CD4-positive, CD25-positive, alpha-beta regulatory T cell (primary cell): ENCODE measurements at regions not wholly inside any gene's neighbourhood (a gene's known extent, or its start where the extent isn't known, plus 50 kb on each side); places are given as distances from the start of the nearest gene placed in this dataset.
A peak's percentile ranks its signal among the peaks of the same experiment; 100 is the strongest.

ENCODE experiments used
- ATAC-seq, 2 donors: fragments of 150-1000 bp; cut with Tn5 transposase; one replicate each; pipeline ENCODE4 v1.10.0; 2021; ENCODE audit warnings: low read depth in 2 of 2, moderate number of reproducible peaks in 2 of 2, moderate library complexity in 1 of 2
- DNase-seq, 3 donors: peaks; one replicate each; pipeline versions ENCODE4 v3.0.0 to v3.0.0-alpha.2; 2012 to 2022; ENCODE audit warnings: mixed read lengths in 1 of 3
- H3K27ac ChIP-seq: one replicate; pipeline ENCODE4 v1.7.0; 2013; ENCODE audit warnings: mild to moderate bottlenecking, low read length; ENCODE audit not compliant: insufficient read depth, poor library complexity, severe bottlenecking
- H3K27me3 ChIP-seq: one replicate; pipeline ENCODE4 v1.7.0; 2013; ENCODE audit warnings: low read length; ENCODE audit not compliant: control insufficient read depth, insufficient read depth
- H3K36me3 ChIP-seq: one replicate; pipeline ENCODE4 v1.7.0; 2013; ENCODE audit warnings: mild to moderate bottlenecking, low read length, moderate library complexity; ENCODE audit not compliant: control insufficient read depth, insufficient read depth
- H3K4me1 ChIP-seq: 2 replicates; pipeline ENCODE4 v1.7.0; 2013; ENCODE audit warnings: mild to moderate bottlenecking, low read length; ENCODE audit not compliant: insufficient read depth, control insufficient read depth, poor library complexity, severe bottlenecking
- H3K4me3 ChIP-seq: one replicate; pipeline ENCODE4 v1.7.0; 2013; ENCODE audit warnings: low read depth, mild to moderate bottlenecking, low read length, moderate library complexity
- H3K9me3 ChIP-seq, 2 experiments: 1 replicate in 1 of 2; 2 replicates in 1 of 2; pipeline ENCODE4 v1.7.0; 2013; ENCODE audit warnings: low read length in 2 of 2, mild to moderate bottlenecking in 1 of 2, moderate library complexity in 1 of 2; ENCODE audit not compliant: control insufficient read depth in 2 of 2
- H3K27ac Mint-ChIP-seq, 3 donors: one replicate each; pipeline ENCODE4 v1.8.0; 2020 to 2022; ENCODE audit warnings: mild to moderate bottlenecking in 3 of 3, mixed read lengths in 3 of 3, moderate library complexity in 2 of 3
- H3K27me3 Mint-ChIP-seq: one replicate; pipeline ENCODE4 v1.8.0; 2022; ENCODE audit warnings: mild to moderate bottlenecking, mixed read lengths
- H3K36me3 Mint-ChIP-seq: one replicate; pipeline ENCODE4 v1.8.0; 2020; ENCODE audit warnings: mixed read lengths
- H3K4me1 Mint-ChIP-seq, 4 donors: one replicate each; pipeline ENCODE4 v1.8.0; 2020 to 2022; ENCODE audit warnings: mixed read lengths in 4 of 4, mild to moderate bottlenecking in 1 of 4
- H3K4me3 Mint-ChIP-seq, 4 donors: one replicate each; pipeline ENCODE4 v1.8.0; 2020 to 2022; ENCODE audit warnings: mild to moderate bottlenecking in 4 of 4, mixed read lengths in 4 of 4, moderate library complexity in 3 of 4
- H3K9me3 Mint-ChIP-seq, 7 donors: one replicate each; pipeline ENCODE4 v1.8.0; 2020 to 2022; ENCODE audit warnings: mixed read lengths in 7 of 7, mild to moderate bottlenecking in 3 of 7, moderate library complexity in 2 of 7

DNA sequence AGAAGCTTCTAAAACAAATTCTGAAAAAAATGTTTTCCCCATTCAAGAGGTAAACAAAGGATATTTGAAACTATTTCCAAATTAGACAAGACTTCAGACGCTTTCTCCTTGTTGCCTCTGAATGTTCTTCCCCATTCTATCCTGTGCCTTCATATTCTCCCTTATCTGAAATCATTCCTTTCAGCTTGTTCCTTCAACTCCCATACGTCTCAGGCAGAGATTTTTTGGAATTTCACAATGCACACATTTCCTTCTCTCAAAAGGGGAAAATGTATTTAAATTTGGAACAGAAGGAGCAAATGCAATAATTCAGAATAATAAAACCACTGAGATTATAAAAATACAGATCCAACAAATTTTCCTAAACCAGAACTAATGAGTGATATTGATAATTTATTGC is 198.7 kb upstream of the IVNS1ABP start:
- Mint-ChIP-seq H3K36me3 (no peaks in the 10 kb centered on the region), H3K27ac (no peak overlapping the region), H3K27me3 (no peaks in the 10 kb centered on the region), H3K9me3 (peaks cover 1 to 15% (median 4%) of the 10 kb centered on the region in 7 donors), H3K4me1 (peaks cover 0 to 7% (median 0%) of the 10 kb centered on the region in 4 donors), H3K4me3 (no peak overlapping the region)
- Histone ChIP-seq H3K4me1 (no peaks in the 10 kb centered on the region), H3K36me3 (no peaks in the 10 kb centered on the region), H3K27me3 (no peaks in the 10 kb centered on the region), H3K9me3 (peaks cover 9% of the 10 kb centered on the region in 2 experiments), H3K4me3 (no peak overlapping the region), H3K27ac (no peak overlapping the region)
- DNase-seq: no peak
- no peak for ATAC-seq

DNA sequence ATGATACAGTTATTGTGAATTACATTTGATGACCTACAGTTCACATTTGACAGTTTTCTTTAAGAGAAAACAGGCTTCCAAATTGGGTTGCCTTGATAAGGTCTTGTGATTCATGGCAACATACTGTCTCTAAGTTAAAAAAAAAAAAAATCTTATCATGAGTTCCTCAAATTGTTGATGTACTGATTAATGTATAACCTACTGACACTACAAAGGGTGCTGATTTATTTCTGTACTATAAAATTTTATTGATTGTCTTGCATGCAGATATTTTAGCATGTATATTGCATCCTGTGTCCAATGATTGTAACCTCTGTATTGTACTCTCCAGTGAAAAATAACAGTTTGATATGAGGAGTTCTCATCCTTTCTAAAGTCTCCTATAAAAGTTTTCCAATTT is 197.3 kb upstream of the IVNS1ABP start:
- H3K27me3 ChIP-seq: no peaks in the 10 kb centered on the region
- no peak overlapping the region for H3K4me3 ChIP-seq
- H3K9me3 ChIP-seq: peaks cover 9% of the 10 kb centered on the region in 2 experiments
- no peaks in the 10 kb centered on the region for H3K36me3 ChIP-seq
- Mint-ChIP-seq H3K27ac (no peak overlapping the region), H3K9me3 (peaks cover 1 to 15% (median 3%) of the 10 kb centered on the region in 7 donors), H3K4me1 (peaks cover 0 to 4% (median 3%) of the 10 kb centered on the region in 4 donors), H3K36me3 (no peaks in the 10 kb centered on the region), H3K27me3 (no peaks in the 10 kb centered on the region), H3K4me3 (no peak overlapping the region)
- no peak for DNase-seq
- H3K27ac ChIP-seq: no peak overlapping the region
- ATAC-seq: no peak
- no peaks in the 10 kb centered on the region for H3K4me1 ChIP-seq

DNA sequence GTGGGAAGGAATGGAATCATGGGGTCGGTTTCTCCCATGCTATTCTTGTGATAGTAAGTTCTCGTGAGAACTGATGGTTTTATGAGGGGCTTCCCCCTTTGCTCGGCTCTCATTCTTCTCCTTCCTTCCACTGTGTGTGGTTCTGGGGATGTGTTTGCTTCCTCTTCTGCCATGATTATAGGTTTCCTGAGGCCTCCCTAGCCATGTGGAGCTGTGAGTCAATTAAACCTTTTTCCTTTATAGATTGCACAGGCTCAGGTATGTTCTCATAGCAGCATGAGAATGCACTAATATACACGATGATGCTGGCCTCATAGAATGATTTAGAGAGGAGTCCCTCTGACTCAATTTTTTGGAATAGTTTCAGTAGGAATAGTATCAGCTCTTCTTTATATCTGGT is 195.4 kb upstream of the IVNS1ABP start:
- ATAC-seq (no peak), DNase-seq (no peak)
- no peak overlapping the region for H3K27ac ChIP-seq
- no peaks in the 10 kb centered on the region for H3K4me1 ChIP-seq
- no peaks in the 10 kb centered on the region for H3K36me3 ChIP-seq
- peak overlapping the region in 1 of 3 donors; percentile 32 for H3K27ac Mint-ChIP-seq
- H3K4me3 ChIP-seq: no peak overlapping the region
- no peaks in the 10 kb centered on the region for H3K36me3 Mint-ChIP-seq
- H3K9me3 ChIP-seq: peaks cover 3 to 4% of the 10 kb centered on the region in 2 experiments
- H3K4me3 Mint-ChIP-seq: peak overlapping the region in 1 of 4 donors; percentile 27
- peaks cover 0 to 5% (median 4%) of the 10 kb centered on the region in 4 donors for H3K4me1 Mint-ChIP-seq
- H3K27me3 Mint-ChIP-seq: no peaks in the 10 kb centered on the region
- no peaks in the 10 kb centered on the region for H3K27me3 ChIP-seq
- peaks cover 1 to 5% (median 3%) of the 10 kb centered on the region in 7 donors for H3K9me3 Mint-ChIP-seq

DNA sequence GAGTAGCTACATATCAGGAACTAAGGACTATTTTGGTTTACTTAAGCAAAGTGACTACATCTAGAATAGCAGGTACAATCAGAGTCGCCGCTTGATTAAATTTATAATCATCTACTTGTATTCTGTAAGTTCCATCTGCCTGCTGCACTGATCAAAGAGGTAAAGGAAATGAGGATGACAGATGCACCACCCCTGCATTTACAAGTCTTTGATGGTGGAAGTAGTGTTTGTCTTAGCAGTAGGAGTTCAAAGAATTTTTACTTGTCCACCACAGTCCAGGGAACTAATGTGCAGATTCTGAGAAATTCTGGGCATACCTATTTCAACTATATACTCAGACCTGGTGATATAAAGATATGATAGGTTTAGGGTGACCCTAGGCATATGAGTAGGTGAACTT is 184.1 kb upstream of the IVNS1ABP start:
- Mint-ChIP-seq H3K4me1 (peaks cover 0 to 9% (median 2%) of the 10 kb centered on the region in 4 donors), H3K4me3 (no peak overlapping the region), H3K27ac (no peak overlapping the region), H3K27me3 (no peaks in the 10 kb centered on the region), H3K9me3 (peaks cover 0 to 4% (median 0%) of the 10 kb centered on the region in 7 donors), H3K36me3 (no peaks in the 10 kb centered on the region)
- Histone ChIP-seq H3K4me1 (no peaks in the 10 kb centered on the region), H3K4me3 (no peak overlapping the region), H3K9me3 (no peaks in the 10 kb centered on the region), H3K27ac (no peak overlapping the region), H3K36me3 (no peaks in the 10 kb centered on the region), H3K27me3 (no peaks in the 10 kb centered on the region)
- ATAC-seq: no peak
- DNase-seq: peak in 1 of 3 donors; percentile 25

DNA sequence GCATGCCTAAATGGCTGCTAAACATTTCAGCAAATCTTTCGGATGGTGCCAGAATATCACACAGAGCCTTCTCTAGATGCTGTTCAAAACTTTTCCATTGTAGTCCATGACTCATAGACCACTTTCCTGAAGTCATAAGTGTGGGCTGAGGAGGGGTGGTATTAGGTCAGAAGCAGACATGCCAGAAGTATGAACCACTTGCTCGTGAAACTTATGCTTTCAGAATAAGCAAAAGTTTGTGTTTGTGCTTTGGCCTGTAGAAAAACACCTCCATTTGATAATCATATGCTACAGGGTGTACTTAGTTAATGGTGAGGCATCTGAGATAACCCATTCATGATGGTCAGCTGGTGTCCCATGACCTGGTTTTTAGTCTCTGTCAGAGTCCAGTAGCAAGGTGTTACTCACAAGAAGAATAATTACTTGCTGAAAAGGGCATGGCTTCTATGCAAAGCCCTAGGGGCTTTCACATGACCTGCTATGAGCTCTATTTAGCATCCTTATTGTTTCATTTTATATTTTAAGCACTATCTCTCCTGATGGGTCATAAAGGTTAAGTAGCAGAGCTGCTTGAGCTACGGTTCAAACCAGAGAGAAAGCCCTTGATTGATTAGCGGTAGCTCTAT is 183.1 kb upstream of the IVNS1ABP start:
- Mint-ChIP-seq H3K4me1 (peaks cover 0 to 9% (median 2%) of the 10 kb centered on the region in 4 donors), H3K27ac (no peak overlapping the region), H3K36me3 (no peaks in the 10 kb centered on the region), H3K9me3 (peaks cover 0 to 2% (median 0%) of the 10 kb centered on the region in 7 donors), H3K4me3 (no peak overlapping the region), H3K27me3 (no peaks in the 10 kb centered on the region)
- H3K27ac ChIP-seq: no peak overlapping the region
- DNase-seq (no peak), ATAC-seq (no peak)
- H3K4me1 ChIP-seq: no peaks in the 10 kb centered on the region
- H3K36me3 ChIP-seq: no peaks in the 10 kb centered on the region
- H3K9me3 ChIP-seq: no peaks in the 10 kb centered on the region
- H3K4me3 ChIP-seq: no peak overlapping the region
- H3K27me3 ChIP-seq: no peaks in the 10 kb centered on the region

DNA sequence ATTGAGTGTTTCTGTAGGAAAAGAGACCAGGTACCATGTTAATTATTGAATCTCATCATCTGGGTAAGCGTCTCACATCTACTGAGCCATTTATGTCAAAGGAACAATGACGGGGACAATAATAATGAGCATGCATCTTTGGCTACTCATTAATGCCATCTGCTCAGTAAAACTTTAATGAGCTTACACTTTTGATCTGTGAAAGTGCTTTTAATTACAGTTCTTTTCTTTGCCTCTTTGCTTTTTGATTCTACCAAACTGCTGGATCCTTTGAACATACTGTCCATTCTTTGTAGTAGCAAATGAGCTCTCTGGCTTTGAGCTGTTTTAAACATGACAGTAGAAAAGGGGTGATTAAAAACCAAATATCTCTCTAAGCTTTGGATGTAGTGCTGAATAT is 181.2 kb upstream of the IVNS1ABP start:
- Histone ChIP-seq H3K4me3 (no peak overlapping the region), H3K27me3 (no peaks in the 10 kb centered on the region), H3K36me3 (no peaks in the 10 kb centered on the region), H3K4me1 (no peaks in the 10 kb centered on the region), H3K27ac (no peak overlapping the region), H3K9me3 (no peaks in the 10 kb centered on the region)
- Mint-ChIP-seq H3K9me3 (peaks cover 0 to 2% (median 0%) of the 10 kb centered on the region in 7 donors), H3K27me3 (no peaks in the 10 kb centered on the region), H3K27ac (no peak overlapping the region), H3K36me3 (no peaks in the 10 kb centered on the region), H3K4me1 (peaks cover 0 to 9% (median 2%) of the 10 kb centered on the region in 4 donors), H3K4me3 (no peak overlapping the region)
- DNase-seq (no peak), ATAC-seq (no peak)

DNA sequence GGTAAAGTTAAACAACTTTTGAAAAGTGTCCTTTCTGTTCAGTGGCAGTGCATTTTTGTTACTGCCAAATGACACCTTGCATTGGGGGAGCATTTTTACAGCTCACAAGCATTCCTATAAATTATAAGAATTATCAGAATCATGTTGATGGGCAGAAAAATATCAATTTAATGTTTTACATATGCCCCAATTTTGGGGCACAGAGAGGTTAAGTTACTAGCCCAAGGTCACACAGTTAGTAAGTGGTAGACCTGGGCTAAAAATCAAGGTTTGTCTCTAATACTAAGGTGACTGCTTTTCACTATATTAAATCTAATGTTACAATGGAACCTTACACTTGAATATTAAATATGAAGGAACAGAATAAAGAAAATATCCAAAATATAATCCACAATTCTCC is 180.1 kb upstream of the IVNS1ABP start:
- Histone ChIP-seq H3K36me3 (no peaks in the 10 kb centered on the region), H3K27me3 (no peaks in the 10 kb centered on the region), H3K4me3 (no peak overlapping the region), H3K9me3 (no peaks in the 10 kb centered on the region), H3K4me1 (no peaks in the 10 kb centered on the region), H3K27ac (no peak overlapping the region)
- Mint-ChIP-seq H3K9me3 (no peaks in the 10 kb centered on the region), H3K4me3 (no peak overlapping the region), H3K27me3 (no peaks in the 10 kb centered on the region), H3K36me3 (no peaks in the 10 kb centered on the region), H3K27ac (no peak overlapping the region), H3K4me1 (peaks cover 0 to 9% (median 2%) of the 10 kb centered on the region in 4 donors)
- ATAC-seq: no peak
- DNase-seq: no peak

DNA sequence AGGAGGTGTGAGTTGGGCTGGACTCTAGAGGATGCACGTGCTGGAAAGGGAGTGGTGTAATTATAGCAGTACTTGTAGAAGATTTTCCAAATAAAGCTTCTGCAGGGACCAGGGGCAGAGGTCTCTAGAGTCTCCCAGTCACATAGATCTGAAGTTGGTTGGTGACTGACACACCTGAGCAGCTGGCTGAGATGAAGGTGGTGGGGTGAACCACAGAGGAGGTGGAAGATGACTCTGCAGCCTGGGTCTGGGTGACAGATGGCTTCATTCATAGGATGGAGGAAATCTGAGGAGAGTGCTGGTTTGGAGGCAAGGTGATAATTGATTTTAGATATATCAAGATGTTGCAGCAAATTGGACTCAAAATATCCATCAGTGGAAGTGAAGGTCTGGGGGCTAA is 178.9 kb upstream of the IVNS1ABP start:
- no peaks in the 10 kb centered on the region for H3K27me3 ChIP-seq
- H3K4me3 Mint-ChIP-seq: no peak overlapping the region
- ATAC-seq: no peak
- H3K4me3 ChIP-seq: no peak overlapping the region
- peaks cover 0 to 5% (median 0%) of the 10 kb centered on the region in 4 donors for H3K4me1 Mint-ChIP-seq
- no peaks in the 10 kb centered on the region for H3K36me3 Mint-ChIP-seq
- no peak for DNase-seq
- H3K27ac Mint-ChIP-seq: peak overlapping the region in 2 of 3 donors; percentile 44 to 75
- no peaks in the 10 kb centered on the region for H3K36me3 ChIP-seq
- no peak overlapping the region for H3K27ac ChIP-seq
- H3K9me3 ChIP-seq: no peaks in the 10 kb centered on the region
- H3K4me1 ChIP-seq: no peaks in the 10 kb centered on the region
- no peaks in the 10 kb centered on the region for H3K9me3 Mint-ChIP-seq
- H3K27me3 Mint-ChIP-seq: no peaks in the 10 kb centered on the region
